Left renal pelvis (tissue), 4 donors: ENCODE measurements at regions not wholly inside any gene's neighbourhood (a gene's known extent, or its start where the extent isn't known, plus 50 kb on each side); places are given as distances from the start of the nearest gene placed in this dataset.

ENCODE experiments used
- DNase-seq, 4 donors: peaks; one replicate each; pipeline ENCODE4 v3.0.0-alpha.2; 2013; ENCODE audit warnings: low read depth in 4 of 4, low spot score in 3 of 4

DNA sequence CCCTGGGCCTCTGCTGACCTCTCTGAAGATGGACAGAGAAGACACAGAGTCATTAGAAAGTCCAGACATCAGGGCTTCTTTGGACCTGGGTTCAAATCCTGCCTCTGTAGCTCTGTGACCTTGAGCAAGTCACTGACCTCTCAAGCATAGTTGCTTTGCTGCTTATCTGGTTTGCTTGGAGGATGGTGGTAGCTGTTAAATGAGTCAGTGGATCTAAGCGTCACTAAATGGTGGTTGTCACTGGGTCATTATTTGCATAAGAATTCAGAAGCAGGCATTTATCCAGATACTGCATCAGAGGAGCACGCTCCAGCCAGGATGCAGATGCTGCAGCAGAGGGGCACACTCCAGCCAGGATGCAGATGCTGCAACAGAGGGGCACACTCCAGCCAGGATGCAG is 229.2 kb downstream of the GLI2 start:
- DNase-seq: no peak

DNA sequence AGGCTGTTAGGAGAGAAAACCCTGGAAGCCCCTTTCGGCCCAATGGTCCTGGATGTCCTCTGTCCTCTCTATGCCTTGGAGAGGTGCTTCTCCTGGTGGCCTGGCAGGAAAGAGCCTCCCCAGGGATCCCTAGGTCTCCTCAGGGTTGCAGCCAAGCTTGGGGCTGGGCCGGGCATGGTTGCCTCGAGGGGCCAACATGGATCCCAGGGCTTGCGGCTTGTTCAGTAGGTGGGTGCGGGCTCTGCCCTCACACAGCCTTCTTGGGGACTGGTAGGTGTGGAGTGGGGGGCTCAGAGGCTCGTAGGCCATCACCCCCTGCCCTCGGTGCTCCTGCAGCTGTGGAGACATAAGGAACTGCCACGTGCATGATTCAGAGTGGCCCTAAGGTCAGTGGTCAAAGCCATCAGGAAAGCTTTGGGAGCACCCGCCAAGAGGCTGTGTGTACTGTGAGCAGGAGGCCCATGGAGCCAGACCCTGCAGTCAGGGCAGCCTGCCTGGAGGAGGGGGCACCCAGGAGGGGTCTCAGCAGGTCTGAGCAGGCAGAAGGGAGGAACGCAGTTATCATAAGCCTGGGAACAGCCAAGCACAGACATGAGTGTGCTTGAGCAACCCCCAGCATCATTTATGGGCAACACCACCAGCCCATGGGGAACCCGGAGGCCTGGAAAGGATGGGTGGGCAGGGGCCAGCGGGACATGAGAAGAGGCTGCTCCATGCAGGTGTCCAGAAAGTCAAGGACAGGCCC is 231.0 kb downstream of the GLI2 start:
- DNase-seq: no peak

DNA sequence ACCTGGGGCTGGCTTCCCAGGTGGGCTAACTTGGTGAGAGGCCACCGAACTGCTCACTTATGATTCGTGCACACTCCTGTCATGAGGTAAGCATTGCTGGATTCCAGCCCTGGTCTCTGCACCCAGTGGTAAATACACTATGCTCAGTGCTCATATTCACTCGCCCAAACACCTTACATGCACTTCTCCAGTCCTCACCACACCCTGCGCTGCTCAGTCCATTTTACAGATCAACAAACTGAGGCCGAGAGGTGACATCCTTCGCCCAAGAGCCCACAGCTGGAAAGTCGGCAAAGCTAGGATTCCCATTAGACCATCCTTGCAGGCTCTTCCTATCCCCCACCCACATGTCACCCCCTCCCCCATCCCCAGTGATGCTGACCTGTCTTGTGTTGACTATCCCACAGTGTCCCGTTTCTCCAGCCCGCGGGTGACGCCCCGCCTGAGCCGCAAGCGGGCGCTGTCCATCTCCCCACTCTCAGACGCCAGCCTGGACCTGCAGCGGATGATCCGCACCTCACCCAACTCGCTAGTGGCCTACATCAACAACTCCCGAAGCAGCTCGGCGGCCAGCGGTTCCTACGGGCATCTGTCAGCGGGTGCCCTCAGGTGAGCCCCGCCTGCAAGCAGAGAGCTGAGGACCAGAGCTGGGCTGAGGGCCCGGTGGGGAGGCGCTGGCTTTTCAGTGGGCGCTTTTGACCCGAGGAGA is 232.8 kb downstream of the GLI2 start:
- DNase-seq: no peak

DNA sequence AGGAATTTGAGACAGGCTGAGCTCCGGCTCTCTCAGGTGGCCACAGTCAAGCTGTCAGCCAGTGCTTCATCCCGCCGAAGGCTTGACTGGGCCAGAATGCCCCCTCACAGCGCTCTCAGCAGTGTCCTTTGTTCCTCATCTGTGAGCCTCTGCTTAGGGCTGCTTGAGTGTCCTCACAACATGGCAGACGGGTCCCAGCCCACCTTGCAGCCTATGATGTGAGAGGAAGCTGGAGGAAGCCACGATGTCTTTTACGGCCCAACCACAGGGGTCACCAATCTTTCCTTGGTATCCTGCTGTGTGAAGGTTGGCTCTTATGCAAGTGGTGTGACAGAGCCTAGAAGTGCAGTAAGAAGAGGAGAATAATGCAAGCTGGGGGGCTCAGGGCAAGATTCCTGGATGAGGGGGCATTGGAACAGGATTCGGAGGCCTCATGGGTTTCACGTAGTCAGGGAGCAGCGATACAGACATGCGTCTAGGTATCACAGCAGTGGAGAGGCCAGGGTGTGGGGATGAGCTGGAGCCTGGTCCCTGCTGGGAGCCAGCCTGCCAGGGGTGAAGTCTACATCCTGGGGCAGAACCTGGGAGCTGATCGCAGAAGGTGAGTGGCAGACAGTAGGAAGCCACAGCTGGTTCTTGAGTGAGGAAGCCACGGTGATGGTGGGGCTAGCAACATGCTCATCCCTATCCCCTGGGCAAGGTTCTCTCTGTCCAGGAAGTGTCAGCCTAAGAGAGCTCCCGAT is 234.1 kb downstream of the GLI2 start:
- no peak for DNase-seq

DNA sequence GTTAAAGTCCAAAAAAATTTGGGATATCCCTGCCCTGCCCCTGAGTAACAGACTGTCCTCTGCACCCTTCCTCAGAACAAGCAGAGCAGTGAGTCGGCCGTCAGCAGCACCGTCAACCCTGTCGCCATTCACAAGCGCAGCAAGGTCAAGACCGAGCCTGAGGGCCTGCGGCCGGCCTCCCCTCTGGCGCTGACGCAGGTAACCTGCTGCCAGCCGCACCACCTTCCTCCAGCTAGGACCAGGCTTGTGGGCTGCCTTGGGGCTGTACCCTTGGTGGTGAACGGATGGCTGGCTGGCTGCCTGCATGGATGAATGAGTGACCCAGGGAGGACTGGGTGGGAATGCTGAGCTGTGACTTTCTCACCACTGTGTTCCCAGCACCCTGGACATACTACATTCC is 236.2 kb downstream of the GLI2 start:
- no peak for DNase-seq

DNA sequence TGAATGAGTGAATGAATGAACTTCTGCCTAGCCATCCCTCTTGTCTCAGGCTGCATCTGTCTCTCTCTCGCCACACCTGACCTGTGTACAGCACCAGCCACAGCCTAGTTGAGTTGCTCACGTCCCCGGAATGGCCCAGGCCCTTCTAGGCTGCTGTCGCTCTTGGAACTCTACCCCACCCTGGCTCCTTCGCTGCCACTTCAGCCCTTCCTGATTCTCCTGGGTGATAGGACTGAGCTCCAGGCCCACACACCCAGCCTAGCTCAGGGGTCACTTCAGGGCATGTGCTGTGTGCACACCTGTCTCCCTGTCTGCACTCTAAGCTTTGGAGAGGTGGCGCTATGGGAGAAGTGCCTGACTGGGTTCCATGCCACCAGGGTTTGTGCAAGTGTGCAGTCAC is 236.6 kb downstream of the GLI2 start:
- no peak for DNase-seq

DNA sequence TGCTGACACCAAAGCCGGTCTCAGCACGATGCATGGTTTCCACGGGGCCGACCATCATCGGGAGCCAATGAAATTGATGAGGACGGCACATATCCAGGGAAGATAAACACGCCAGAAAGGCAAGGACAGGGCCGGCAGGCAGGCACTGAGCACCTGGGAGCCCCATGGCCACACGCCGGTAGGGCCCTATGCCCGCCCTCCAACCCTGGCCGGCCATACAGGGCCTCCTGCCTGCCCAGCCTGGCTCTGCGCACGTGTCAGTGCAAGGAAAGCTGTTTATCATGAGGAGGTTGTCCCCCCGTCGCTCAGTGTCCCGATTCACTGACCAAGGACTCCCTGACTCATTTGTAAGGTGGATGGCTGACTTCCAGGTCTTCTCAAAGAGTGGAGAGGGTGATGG is 237.5 kb downstream of the GLI2 start:
- no peak for DNase-seq

DNA sequence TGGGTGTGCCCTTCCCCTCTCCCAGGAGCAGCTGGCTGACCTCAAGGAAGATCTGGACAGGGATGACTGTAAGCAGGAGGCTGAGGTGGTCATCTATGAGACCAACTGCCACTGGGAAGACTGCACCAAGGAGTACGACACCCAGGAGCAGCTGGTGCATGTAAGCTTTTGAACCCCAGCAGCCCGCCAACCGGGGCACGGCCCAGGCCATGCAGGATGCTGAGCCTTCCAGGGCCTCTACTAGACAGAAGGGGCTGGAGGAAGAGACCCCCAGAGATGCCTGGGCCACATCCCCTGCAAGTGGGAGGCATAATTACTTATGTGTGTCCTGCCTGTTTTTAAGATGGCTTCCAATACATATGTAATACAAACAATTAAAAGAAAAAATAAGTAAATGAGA is 239.3 kb downstream of the GLI2 start:
- no peak for DNase-seq

DNA sequence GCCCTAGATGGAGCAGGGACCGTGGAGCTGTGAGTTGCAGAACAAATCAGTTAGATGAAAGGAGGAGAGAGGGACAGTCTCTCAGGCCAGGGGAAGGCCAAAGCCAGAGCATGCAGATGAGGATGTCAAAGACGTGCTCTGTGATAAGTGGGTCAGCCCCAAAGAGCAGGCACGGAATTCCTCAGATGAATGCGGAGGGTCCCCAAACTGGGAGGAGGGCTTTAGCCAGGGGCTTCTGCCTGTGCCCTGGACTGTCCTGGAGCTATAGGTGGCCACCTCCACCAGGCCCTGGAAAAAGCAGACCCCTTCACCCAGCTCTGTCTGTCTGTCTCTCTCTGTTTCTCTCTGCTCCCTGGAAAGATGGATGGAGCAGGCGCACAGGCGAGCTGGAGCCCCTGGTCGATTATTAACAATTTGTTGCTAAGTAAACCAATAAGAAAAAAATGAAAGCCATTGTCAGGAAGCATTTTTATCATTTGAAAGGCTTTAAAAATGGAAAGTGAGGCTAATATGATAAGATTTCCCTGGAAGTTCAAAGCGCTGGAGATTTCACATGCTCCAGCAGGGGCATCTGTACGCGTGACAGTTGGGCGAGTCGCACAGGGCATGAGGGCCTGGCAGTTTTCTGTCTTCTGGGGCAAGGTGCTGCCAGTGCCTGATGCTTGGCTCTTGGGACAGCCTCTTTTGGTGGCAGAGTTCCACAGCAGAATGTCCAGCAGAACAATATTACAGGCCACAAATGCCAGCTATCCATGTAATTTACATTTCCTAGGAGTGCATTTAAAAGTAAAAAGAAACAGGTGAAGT is 241.0 kb downstream of the GLI2 start:
- no peak for DNase-seq

DNA sequence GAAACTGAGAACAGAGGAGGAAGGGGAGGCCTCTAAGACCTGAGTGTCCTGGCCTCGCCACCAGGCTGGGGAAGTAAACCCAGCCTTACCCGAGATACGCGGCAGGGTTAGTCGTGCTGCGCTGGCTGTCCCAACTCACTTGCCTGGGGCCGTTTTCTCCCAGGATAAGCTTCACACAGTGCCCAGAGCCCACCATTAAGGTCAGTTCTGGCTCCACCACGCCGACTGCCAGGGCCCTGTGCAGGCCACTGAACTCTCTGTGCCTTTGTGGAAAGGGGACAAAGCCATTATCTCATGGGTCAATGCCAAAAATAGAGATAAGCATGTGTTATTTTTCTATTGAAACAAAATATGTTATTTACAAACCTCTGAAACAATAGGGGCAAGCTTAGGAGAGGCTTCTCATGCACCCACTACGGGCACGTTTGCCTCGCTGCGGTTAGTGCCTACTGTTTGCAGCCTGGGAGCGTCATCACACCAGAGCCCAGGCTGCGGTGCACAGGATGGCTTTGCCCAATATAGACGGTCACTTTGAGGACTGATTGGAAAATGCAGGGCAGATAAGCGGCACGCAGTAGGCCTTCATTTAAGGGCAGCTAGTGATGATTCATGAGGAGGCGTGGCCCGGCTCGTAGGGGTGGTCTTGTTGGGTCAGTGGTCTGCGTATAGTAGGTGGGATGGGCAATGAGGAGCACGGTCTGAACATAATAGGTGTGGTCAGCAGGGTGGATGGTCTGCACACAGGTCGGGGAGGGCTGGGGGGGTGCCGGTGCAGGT is 242.1 kb downstream of the GLI2 start:
- DNase-seq: no peak

DNA sequence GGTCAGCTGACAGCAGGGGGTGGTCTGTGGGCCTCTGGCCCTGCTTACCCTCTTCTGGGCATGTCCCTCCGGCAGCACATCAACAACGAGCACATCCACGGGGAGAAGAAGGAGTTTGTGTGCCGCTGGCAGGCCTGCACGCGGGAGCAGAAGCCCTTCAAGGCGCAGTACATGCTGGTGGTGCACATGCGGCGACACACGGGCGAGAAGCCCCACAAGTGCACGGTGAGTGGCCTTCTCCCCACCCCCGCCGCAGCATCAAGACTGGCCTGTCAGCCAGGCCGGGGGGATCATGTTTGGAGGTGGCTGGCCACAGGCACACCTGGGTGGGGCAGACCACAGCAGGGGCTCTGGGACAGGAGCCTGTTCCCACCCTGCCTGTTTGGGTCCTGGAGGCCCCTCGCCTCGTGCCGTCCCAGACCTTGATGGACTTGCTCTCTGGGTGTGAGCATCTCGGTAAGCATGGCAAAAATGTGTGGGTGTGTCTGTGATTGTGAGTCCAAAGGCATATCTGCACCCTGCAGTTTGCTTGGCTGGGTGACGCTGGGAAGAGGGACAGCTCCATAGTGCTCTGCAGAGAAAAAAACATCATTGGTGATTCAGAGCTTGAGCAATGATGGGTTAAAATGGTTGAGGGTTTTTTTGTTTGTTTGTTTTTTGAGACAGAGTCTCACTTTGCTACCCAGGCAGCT is 242.8 kb downstream of the GLI2 start:
- DNase-seq: no peak

DNA sequence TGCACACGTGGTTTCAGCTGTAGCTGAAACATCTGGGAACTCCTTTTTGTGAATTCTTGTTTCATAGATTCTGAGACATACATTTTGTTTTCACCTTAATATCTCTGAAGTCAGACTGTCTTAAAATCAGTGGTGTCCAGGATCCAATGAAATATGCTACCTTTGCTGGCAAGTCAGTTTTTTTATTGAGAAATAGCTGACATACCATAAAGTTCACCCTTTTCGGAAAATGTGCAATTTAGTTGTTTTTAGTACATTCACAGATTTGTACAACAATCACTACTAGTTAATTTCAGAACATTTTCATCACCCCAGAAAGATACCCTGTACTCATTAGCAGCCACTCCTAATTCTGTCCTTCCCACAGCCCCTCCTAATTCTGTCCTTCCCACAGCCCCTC is 243.7 kb downstream of the GLI2 start:
- no peak for DNase-seq

DNA sequence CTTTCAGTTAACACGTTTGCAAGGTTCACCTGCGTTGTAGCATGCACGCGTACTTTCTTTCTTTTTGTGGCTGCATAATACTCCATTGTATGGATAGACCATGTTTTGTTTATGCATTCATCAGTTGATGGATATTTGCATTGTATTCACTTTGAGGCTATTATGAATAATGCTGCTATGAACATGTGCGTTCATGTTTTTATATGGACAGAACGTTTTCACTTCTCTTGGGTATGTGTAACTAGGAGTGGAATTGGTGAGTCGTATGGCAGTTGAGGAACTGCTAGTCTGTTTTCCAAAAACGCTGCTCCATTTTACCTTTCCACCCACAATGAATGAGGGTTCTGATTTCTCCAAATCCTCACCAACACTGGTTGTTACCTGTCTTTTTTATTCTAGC is 244.3 kb downstream of the GLI2 start:
- no peak for DNase-seq

DNA sequence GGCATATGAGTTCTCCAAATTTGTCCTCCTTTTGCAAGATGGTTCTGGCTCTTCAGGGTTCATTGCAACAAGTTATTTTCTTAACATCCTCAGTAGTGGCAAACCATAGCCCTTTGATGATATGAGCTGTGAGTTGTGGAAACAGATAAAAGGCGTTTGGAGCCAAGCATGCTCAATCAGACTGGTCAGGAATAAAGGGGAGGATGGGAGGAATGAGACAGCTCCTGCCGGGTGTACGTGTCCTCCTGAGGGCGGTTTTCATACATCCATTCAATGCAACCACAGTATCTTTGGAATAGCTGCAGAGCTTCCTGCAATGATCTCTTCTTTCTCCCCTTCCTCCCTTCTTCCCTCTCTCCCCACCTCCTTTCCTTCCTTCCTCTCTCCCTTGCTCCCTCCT is 245.8 kb downstream of the GLI2 start:
- no peak for DNase-seq

DNA sequence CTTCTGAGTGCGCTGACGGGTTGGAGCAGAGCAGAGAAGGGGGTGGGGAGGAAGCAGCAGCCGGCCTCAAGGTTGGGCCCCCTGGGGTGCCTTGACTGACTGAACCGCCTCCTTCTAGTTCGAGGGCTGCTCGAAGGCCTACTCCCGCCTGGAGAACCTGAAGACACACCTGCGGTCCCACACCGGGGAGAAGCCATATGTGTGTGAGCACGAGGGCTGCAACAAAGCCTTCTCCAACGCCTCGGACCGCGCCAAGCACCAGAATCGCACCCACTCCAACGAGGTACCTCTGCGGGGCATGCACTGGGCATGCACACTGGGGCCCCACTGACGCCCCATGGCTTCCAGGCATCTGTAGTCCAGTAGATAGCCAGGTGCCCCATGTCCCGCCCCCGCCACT is 246.9 kb downstream of the GLI2 start:
- no peak for DNase-seq

DNA sequence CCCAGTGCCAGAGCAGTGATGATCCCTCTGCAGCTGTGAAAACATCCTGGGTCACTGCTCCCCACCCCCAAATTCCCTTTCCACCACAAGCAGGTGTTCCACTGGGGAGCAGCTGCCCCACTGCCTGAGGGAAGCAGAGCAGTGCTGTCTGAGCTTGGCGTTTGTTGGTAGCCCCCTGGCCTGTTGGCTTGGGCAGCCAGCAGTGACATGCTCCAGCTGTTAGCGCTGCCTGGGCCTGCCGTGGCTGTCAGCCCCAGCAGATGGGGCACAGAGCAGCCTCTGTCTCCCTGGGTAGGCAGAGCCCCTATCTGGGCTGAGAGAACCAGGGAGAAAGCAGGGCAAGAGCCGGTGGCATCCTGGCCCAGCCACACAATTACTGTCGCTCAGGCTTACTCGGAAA is 247.7 kb downstream of the GLI2 start:
- DNase-seq: no peak

DNA sequence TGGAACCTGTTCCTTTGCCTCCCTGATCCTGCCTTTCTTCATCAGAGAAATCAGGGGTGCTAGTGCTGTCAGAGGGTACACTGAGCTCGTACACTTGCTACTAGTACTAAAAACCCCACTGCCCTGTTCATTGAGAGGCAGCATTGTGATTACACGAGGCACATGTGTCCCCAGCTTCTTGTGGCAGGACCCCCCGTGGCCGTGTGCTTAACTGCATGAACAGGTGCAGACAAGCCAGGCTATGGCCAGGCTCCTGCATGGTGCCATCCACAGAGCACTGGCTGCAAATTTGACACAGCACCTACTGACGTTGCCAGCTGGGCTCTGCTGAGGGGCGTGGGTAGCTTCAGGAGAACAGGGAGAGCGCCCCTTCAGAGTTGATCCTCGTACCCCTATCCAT is 248.4 kb downstream of the GLI2 start:
- DNase-seq: no peak

DNA sequence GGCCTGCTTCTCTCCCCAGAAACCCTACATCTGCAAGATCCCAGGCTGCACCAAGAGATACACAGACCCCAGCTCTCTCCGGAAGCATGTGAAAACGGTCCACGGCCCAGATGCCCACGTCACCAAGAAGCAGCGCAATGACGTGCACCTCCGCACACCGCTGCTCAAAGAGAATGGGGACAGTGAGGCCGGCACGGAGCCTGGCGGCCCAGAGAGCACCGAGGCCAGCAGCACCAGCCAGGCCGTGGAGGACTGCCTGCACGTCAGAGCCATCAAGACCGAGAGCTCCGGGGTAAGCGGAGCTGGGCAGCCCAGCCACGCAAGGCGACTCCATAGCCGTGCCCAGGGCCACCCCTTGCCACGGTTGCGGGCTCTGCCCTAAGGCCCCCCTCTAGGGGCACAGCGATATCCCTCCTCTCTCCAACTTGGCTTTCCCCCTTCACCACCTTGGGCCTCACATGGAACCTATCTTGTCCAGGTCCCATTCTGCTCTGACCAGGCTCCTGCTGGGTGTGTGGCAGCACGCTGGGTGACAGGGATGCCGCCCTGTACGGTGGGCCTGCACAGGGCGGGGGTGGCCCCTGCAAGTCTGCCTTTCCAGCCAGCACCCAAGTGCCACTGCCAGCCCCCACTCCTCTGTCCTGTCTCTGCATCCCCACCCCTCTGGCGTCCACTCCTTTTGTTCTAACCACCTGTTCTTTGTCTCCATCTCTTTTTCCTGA is 248.9 kb downstream of the GLI2 start:
- DNase-seq: no peak
